ENCODE measurements at regions not wholly inside any gene's neighbourhood (a gene's known extent, or its start where the extent isn't known, plus 50 kb on each side); places are given as distances from the start of the nearest gene placed in this dataset.

DNA sequence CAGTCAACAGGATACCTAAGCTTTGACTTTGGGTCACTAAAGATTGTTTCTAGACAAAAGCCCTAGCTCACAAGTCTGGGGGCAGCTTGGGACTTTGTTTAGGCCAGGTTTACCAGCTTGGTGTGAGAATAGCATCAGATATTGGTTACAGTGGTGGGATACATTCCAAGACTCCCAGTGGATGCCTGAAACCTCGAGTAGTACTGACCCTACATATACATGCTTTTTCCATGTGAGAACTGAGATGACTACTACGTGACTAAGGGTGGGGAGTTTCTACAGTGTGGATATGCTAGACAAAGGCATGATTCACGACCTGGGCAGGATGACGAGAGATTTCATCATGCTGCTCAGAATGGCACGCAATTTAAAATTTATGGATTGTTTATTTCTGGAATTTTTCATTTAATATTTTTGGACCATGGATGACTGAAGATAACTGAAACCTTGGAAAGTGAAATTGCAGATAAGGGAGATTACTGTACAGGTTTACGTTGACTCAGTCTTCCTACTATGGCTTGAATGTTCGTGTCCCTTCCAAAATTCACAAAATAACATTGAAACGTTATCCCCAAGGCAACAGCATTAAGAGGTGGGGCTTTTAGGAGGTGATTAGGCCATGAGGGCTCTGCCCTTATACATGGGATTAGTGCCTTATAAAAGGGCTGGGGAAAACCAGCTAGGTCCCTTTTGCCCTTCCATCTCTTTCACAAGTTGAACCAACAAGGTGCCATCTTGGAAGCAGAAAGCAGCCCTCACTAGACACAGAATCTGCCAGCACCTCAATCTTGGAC is 50.2 kb upstream of the CTAGE1 start:
- DNase-seq = no peak

DNA sequence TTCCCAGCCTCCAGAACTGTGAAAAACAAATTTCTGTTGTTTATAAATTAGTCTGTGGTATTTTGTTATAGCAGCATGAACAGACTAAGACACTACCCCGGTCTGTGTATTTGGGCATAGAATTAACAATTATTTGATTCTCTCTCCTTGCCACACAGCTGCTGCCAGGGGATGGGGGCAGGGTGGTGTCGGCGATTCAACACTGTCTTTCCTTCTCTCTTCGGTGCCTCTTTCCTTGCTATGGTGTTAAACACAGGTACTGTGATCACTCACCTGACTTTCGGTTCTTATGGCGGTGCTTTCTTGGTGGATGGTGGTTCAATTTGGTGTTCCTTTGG is 50.8 kb upstream of the CTAGE1 start:
- DNase-seq = no peak

DNA sequence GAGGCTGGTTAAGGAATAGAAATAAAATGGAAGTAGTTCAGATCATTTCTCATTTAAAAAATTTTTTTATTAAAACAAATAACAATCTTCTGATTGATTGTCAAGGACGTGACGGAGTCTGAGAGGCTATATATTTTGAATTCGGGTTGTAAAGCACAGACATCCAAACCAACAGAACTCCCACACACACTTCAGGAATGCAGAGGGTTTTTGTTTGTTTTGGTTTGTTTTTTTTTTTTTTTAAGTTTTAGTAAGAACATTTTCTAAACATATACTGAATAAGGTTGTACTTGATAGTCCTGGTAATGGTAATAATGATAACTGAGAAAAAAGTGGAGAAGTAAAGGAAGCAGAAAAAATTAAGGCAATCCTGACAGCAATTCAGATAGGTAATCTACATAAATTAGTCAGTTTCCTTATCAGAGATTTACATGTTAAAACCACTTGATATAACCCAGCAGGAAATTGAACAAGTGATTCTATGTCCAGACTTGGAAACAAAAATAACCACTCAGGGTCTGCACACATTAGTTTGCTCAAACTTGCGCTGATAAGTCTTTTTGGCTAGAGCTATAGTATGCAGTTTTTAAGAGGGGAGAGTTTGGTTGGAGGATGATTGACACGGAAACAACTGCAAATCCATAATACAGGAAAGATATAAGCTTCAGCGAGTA is 51.5 kb upstream of the CTAGE1 start:
- DNase-seq = no peak

DNA sequence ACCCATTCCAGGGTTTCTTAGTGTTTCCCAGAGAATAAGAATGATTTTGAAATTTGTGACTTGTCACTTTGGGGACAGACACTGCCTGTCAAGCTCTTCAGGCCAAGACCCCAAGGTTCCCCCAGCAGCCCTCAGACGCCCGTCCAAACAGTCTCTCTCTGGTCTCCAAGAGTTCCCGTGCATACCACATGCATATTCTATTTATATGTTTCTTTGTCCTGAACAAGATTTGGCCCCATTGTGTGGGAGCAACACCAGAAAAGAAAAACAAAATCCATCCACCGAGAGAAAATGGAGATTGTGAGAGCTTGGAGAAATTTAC is 52.2 kb upstream of the CTAGE1 start:
- DNase-seq = no peak

DNA sequence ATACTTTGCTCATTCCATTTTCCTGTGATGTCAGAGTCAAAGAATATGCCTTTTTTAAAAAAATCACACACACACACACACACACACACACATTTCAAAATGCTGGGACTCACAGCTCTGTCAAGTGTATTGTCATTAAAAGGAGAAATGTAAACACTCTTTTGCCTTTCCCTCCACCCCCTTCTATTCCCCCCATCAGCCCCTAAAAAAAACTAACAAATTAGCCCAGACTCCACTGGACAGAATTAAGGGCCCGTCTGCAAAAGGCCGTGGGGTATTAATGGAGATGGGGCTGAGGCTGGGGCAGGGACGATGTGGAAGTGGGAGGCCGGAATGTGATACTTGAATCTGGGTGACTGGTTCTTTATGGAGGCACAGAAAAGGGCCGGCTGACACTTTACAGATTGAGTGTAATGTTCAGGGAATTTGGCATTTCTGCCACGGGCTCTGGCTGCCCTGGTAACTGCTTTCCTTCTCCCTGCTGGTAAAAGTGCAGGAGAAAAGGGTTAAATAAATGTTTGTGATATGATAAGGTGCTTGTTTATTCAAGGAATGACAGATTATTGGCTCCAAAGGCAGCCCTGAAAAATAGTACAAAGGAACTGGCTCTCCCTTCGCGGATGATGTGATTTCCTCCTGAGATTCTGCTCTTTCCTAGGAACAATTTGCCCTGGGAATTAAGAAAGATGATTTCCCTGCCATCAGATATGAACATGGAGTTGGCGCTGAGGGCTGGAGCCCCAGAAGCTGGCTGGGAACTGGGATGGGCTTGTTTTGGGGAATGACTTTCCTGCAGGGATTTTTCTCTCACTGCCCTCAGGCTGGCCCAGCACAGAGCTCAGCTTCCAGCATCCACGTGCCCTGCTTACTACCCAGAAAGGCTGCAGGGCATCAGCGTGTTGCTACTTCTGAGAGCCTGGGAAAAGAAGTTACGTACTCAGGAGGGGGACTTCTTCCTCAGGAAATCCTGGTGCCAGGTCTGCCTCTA is 52.8 kb upstream of the CTAGE1 start:
- no peak for DNase-seq

DNA sequence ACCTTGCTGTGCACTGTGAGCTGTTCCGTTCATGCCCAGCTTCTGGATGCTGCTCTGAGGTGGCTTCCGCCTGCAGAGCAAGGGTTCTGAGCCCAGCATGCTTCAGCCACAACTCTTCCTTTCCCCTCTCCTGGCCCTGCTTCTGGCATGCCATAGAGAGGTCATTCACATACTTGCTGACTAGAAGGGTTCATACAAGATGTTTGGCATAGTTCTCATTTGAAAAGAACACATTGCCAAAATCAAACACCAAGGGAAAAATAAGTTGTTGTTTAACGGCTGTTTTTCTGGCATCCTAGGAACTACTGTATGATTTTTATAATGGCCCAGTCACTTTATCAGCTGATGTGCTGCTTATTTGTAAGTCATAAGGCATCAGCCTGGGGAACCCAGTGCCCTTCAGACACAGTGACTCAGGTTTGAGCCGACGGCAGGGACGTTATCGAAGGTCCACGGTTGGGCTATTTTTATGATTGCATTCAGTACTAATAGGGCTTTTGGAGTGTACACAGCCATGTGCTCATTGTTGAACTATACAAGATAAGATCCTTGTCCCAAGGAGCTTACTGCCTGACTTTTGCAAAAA is 53.9 kb upstream of the CTAGE1 start:
- no peak for DNase-seq

DNA sequence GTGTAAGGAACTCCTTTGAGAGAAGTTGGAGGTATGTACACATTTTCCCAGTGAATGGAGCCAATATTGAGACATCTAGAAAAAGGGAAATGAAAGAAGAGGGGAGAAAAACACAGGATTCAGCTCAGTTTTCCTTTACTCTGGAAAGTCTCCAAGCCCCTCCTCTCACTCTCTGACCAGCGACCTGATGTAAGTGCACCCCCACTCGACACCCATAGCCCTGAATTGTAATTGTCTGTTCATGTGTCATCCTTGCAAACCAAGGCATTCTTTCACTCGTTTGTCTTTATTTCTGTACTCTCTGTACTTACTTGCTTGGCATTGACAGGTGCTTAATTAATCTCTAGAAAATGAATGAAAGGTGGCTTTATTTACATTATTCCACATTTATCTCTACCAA is 55.7 kb upstream of the CTAGE1 start:
- no peak for DNase-seq

DNA sequence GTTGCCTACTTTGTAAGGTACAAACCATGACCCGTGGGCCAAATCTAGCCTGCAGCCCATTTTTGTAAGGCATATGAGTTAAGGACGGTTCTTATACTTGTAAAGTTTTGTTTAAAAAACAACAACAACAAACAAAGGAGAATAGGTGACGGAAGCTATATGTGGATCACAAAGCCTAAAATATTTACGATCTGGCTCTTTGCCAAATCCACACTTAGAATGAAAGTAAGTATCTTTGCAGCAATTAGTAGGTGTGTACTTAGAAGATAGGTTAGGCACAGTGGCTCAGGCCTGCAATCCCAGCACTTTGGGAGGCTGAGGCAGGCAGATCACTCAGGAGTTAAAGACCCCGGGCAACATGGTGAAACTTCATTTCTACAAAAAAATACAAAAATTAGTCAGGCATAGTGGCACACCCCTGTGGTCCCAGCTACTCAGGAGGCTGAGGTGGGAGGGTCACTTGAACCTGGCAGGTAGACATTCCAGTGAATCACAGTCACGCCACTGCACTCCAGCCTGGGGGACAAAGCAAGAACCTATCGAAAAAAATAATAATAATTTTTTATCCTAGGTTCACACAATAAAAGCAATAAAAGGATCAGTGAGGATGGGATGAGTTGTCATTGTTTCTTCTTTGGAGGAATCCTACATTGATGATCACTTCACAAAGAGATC is 57.8 kb upstream of the CTAGE1 start:
- DNase-seq = no peak

DNA sequence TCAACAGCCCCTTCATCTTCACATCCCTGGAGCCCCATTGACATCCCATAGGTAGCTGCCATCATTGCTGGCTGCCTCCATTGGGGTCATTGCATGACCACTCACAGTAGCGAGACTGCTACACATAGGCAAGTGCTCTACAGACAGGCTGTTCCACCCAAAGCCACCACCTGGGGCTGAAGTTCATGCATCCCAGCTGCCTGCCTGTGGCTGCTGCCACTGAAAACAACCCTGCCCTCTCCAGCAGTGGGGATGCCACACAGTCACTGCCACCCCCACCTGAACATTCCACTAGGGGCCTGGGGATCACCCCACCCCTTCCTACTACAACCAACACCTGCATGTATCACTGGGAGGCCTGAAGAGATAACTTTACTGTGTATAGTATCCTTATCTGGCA is 59.5 kb upstream of the CTAGE1 start:
- no peak for DNase-seq

DNA sequence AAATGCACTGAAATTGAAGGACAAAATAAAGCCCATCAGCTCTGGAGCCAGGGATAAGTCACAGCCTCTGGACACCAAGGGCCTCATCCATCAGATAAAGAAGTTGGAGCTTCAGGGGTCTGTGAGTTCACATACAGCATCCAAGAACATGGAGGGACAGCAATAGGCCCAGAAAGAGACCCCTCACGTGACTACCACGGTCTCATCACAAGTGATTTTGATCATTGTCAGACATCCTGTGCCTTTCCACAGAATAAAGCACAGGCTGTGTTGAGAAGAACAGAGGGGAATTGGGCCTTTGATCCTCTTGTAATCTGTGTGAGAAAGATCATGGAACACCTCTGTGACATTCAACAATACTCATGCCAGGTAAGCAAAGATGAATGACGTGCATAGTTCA is 65.2 kb upstream of the CTAGE1 start:
- no peak for DNase-seq

DNA sequence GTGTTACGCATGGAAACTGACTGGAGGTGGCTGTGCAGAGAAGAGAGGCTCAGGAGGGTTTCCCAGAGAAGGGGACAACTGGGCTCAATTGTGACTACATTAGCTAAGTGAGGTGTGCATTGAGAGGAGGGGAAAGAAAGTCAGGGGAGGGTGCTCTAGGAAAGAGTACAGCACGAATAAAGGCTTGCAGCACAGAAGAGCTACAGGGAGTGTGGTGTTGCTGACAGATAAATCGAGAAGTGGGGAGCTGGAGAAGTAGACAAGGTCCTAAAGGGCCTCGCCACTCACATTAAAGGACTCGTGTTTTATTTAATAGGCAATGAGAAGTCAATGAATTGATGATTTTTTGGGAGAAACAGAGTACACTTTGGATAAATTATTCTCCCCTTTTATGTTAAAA is 65.7 kb upstream of the CTAGE1 start:
- no peak for DNase-seq

DNA sequence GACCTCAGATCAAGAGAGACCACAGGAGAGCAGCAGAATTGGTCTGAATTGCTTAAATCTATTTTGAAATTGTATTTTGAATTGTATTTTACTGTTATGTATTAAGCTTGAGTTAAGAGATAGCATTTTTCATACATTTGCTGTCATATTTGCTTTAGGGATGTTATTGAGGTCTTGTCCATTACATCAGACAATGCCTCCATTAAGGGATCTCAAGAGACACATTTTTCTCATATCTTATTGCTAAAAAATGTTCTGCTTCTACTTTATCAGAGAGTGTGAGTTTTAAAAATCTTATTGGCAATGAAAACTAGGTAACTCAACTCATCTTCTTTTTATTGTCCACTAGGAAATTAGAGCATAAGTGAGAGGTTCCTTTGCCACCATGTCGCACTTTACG is 66.8 kb upstream of the CTAGE1 start:
- no peak for DNase-seq

DNA sequence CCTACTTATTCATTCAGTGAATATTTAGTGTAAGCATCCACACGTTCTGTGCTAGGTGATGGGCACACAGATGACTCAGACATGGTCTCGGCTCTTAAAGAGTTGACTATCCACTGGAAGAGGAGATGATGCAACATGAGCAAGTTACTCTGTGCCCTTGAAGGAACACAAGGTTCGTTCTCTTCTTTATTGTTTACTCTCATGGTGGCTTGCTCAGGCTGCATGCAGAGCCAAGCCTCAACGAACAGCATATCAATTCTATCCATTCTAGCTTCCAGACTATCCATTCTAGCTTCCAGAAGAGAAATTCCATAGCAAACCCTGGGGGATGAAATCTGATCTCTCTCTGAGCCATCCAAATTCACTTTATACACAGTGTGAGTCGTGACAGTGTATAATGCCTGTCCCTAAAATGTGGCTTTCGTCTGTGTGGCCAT is 68.1 kb upstream of the CTAGE1 start:
- DNase-seq = no peak

DNA sequence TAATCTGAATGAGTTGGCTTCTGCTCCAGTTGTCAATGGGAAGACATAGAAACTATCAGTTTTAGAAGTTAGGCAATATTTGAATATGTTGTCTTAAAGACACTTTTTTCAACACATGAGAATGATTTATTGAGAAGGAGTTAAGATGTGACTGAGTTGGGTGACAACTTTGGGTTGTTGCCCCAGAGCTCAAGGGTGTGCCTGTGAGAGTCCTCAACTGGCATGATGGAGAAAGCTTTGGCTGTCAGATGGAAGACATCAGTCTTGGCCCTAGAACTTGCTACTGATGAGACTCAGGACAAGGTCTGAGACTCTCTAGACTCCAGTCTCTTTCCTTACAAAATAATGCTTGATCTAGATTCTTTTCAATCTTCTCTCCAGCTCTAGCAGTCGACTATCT is 69.0 kb upstream of the CTAGE1 start:
- DNase-seq = no peak

DNA sequence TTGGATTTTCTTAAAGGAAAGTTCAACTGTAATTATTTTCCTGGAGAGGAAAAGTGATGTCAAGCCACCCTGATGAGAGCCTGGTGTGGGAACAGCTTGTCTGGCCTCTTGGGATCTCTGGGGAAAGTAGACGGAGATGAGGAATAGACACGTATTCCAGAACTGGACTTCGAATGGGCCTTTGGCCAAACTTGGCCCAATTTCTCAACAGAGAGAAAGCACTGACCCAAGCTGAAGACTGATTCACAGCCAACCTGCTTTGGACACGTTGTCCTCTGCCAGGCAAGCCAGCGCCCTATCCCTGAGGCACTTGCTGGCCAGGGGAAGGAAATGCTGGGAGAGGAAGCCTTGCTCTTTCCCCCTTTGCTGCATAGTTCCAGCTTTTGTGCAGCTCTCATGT is 70.8 kb upstream of the CTAGE1 start:
- DNase-seq = no peak

DNA sequence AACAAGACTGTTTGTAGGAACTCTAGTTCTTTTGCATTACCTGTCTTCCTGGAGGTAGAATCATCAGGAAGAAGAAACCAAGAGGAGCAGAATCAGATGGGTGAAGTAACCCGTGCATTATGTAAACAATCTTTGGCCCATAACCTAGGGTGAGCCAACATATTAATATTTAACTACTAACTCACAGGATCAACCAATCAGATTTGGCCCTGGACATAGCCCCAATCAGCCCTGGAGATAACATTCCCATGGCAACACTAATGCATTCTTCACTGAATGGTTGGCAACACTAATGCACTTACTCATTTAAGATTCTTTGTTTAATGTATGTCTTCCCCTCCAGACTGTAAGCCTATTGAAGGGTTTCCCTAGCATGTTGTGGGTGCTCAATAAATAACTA is 72.0 kb upstream of the CTAGE1 start:
- DNase-seq = no peak

DNA sequence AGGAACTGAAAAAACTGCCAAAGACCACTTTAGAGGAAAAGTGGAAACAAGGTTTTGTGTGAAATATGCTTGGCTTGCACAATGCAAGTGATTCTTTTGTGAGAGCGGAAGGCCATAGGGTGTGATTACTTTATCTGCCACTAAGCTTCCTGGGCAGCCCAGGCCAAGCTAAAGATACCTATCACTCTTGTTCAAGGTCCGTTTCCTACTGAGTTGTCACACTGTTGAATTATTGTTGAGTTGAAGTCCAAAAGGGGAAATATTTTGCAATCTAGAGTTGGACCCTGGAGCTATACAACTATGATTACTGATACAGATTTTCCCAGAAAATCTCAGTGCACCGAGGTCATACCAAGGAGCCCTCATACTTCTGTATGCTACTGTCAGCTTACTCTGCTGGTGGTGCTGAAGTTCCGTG is 72.7 kb upstream of the CTAGE1 start:
- no peak for DNase-seq

DNA sequence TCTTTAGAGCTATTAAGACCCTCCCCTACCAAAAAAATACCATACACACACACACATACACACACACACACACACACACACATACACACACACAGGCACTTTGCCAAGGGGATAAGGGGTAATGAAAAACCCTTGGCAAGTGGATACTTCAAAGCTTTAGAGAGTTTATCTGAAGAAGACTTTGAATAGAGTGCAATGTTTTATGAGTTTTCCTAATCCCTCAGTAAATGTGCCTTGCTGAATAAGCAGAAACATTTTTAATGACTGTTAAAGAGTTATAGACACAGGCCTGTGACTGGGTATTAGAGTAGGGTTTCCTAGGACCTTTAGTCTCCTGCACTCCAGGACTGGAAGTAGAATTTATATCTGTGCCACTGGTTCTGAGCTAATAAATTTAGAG is 75.5 kb upstream of the CTAGE1 start:
- DNase-seq = no peak

DNA sequence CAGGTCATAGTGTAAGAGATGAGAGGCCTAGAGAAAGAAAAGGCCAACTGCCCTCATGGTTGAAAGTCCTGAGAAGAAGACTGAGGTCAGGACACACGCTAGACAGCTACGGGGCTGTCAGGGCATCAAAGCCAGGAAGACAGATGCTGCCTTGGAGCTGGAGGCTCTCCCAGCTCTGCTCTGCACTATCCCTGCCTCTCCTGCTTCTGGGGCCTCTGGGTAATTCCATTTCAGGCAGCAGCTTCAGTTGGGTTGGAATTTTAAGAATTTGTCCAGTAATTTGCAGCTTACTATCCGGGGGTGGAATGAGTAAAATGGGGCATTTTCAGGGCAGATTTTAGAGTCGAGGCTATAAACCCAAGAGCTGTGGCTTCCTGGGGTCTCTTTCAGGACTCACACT is 76.2 kb upstream of the CTAGE1 start:
- DNase-seq = no peak

DNA sequence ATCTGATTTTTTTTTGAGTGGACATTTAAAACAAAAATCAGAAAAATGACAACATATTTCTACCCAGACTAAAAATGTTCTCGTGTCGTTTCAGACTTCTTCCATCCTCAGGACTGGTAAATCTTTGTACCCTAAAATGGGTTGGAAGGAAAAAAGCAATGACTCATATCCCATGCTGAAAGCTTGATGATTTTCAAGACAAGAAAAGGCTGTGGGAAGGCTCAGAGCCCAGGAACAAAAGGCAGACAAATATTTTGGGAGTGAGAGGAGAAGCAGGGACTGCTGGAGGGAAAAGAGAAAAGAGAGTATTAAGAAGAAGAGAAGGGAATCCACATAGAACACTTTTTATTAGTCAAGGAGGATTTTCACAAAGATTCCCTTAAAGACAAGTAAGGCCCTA is 77.1 kb upstream of the CTAGE1 start:
- no peak for DNase-seq

DNA sequence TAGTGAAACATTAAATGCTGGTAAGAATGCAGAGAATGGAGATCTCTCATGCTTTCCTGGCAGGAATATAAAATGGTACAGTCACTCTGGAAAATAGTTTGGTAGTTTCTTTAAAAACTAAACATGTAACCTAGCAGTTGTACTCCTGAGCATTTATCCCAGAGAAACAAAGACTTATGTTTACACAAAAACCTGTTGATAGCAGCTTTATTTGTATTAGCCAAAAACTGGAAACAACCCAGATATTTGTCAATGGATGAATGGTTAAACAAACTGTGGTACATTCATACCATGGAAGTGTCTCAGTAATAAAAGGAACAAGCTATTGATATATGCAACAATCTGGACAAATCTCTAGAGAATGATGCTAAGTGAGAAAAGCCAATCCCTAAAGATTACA is 81.7 kb upstream of the CTAGE1 start:
- no peak for DNase-seq

DNA sequence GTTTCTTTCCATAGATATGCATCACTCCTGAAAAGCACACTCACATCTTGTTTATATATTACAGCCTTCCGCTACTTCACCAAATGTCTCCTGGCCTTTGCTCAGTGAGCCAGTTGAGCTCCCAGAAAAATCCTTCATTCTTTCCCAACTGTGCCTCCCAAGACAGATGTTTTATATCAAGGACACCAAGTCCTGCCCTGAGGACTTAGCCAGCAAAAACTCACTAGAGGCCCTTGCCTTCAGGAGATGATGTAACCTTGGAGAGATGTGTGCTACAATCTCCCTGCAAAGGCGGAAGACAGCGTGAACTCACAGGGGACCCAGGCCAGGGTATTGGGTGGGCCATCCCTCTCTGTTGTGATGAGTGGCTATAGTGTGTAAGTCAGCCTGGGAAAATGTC is 86.1 kb upstream of the CTAGE1 start:
- no peak for DNase-seq
